GM12874 (cell line): ENCODE measurements at regions not wholly inside any gene's neighbourhood (a gene's known extent, or its start where the extent isn't known, plus 50 kb on each side); places are given as distances from the start of the nearest gene placed in this dataset.

Source experiments
- TF ChIP-seq, protein P1 (sequence below): IDR thresholded peaks from 2 replicates; pipeline ENCODE4 v1.5.1; 2011; ENCODE audit warnings: low read depth, mild to moderate bottlenecking, control low read depth, low read length, moderate library complexity; ENCODE audit not compliant: insufficient read depth

GRCh38 chrX:106392346-106392745, 219.4 kb upstream of the RADX start:
- TF ChIP-seq, protein P1, sequence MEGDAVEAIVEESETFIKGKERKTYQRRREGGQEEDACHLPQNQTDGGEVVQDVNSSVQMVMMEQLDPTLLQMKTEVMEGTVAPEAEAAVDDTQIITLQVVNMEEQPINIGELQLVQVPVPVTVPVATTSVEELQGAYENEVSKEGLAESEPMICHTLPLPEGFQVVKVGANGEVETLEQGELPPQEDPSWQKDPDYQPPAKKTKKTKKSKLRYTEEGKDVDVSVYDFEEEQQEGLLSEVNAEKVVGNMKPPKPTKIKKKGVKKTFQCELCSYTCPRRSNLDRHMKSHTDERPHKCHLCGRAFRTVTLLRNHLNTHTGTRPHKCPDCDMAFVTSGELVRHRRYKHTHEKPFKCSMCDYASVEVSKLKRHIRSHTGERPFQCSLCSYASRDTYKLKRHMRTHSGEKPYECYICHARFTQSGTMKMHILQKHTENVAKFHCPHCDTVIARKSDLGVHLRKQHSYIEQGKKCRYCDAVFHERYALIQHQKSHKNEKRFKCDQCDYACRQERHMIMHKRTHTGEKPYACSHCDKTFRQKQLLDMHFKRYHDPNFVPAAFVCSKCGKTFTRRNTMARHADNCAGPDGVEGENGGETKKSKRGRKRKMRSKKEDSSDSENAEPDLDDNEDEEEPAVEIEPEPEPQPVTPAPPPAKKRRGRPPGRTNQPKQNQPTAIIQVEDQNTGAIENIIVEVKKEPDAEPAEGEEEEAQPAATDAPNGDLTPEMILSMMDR, result no peak

DNA sequence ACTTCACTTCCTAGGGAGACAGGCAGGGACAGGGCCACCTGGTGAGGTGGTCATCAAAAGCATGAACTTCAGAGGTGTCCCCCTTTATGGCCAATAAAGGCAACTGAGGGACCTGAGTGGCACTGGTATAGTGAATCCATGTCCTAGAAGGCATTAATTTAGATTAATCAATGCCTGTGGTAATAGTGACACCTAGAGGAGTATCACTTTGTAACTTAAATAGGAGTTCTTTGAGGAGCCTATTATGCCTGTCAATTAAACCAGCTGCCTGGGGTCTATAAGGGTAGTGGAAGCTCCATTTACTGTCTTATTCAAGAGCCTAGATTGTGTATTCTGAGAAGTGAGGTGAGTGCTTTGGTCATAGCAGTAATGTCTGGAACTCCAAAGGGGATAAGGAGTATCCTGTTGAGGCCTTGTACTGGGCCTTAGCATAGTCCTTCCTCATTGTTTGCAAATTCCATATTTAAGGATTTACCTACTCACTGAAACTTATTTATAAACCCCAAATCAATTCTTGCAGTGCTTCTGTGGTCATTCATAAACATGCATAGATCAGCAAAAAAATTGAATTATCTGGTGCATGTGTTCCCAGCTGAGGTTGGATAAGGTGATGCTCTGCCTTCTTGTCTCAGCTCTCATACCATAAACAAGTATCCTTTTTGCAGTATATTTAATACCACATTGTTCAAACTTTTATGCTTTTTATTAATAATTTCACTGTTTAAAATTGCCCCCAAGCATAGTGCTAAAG, 213.8 kb upstream of the RADX start:
- TF ChIP-seq, protein P1, result no peak

DNA sequence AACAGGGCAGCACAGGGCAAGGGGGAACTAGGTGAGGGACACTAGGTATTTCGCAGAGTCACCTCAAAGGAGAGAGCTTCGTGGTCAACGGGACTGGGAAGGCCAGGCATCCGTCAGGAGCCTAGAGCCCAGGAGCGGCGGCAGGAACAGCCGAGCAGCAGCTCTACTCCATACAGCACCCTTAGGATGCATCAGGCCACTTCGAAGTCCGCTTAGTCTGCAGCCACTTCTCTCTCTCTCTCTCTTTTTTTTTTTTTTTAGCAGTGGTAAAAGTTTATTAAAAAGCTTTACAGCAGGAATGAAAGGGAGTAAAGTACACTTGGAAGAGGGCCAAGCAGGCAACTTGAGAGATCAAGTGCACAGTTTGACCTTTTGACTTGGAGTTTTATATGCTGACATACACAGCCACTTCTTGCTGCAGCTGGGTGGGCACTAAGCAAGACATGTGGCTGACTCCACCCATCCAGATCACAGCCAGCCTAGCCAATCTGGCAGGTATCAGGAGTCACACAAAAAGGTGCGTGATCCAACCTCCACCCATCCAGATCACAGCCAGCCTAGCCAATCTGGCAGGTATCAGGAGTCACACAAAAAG, 209.7 kb upstream of the RADX start:
- TF ChIP-seq, protein P1, result no peak

DNA sequence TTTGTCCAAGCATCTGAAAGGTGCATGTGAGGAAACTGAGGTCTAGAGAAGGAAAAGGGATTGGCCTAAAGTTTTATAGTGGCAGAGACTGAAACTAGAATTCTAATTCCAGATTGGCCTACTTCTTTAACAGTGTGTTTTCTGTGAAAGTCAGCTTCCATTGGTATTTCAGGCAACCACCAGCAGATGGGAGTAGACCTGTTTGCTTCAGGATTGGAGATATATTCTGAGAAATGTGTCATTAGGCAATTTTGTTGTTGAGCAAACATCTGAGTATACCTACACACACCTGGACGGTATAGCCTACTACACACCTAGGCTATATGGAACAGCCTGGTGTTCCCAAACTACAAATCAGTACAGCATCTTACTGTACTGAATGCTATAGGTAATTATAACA, 207.3 kb upstream of the RADX start:
- TF ChIP-seq, protein P1, result no peak

- TF ChIP-seq, protein P1, result peak; percentile 43; the same call in 1 of the 2 replicates
These were observed 196.4 kb upstream of the RADX start for GRCh38 chrX:106415276-106415895.

GRCh38 chrX:106436691-106437090, 175.1 kb upstream of the RADX start:
- TF ChIP-seq, protein P1, result no peak

DNA sequence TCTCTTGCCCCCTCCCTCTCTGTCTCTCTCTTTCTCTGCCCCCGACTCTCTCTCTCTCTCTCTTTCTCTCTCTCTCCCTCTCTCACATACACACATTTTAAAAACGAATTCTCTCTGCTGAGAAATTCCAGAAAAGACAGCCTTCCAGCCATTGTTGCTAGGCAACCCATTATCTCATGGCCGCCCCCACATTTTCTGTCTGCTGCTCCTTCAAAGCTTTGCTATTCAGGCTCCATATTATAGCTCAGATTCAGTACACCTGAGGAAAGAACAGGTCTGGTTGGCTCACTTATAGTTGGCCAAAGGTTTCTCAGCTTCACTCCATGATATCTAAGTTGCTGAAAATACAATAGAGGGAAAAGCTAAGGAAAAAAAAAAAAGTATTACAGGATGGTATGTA, 174.4 kb upstream of the RADX start:
- TF ChIP-seq, protein P1, result no peak
